Caco-2 (cell line): ENCODE measurements at regions not wholly inside any gene's neighbourhood (a gene's known extent, or its start where the extent isn't known, plus 50 kb on each side); places are given as distances from the start of the nearest gene placed in this dataset.

ENCODE experiments used
- BruUV-seq: library from RNA; stranded (reverse); fragments of 400-500 nt; replicated peaks from 2 replicates; lab custom pipeline; 2021; lab: Mats Ljungman, UMichigan
- CTCF ChIA-PET: fragments of 300-600 bp; sonication (Branson Sonifier 250); formaldehyde crosslinking; loops from one replicate; lab custom pipeline; 2022; ENCODE audit warnings: antibody characterized with exemption; lab: Charles Lee
- POLR2A ChIA-PET: fragments of 300-600 bp; sonication (Branson Sonifier 250); formaldehyde crosslinking; loops from one replicate; lab custom pipeline; 2022; ENCODE audit warnings: antibody characterized with exemption; lab: Charles Lee
- DNase-seq, 2 experiments: peaks; one replicate each; pipeline versions ENCODE4 v3.0.0 to v3.0.0-alpha.2; 2020 to 2022
- H3K27me3 ChIP-seq: replicated peaks from 2 replicates; pipeline ENCODE4 v1.6.0; 2011; ENCODE audit warnings: low read length; ENCODE audit not compliant: control insufficient read depth, insufficient read depth
- H3K36me3 ChIP-seq: 2 replicates; pipeline ENCODE4 v1.5.1; 2011; ENCODE audit warnings: low read length; ENCODE audit not compliant: control insufficient read depth, insufficient read depth
- H3K4me1 ChIP-seq: fragments of 250-450 bp; sonication (Bioruptor Pico); 2 replicates; pipeline ENCODE4 v1.5.1; 2020; ENCODE audit warnings: mild to moderate bottlenecking
- H3K4me3 ChIP-seq: 2 replicates; pipeline ENCODE4 v1.5.1; 2011; ENCODE audit warnings: low read depth, mild to moderate bottlenecking, control low read depth, low read length
- H3K9me3 ChIP-seq: fragments of 250-450 bp; sonication (Bioruptor Pico); 2 replicates; pipeline ENCODE4 v1.5.1; 2020; ENCODE audit warnings: mild to moderate bottlenecking, moderate library complexity
- H3K27ac Mint-ChIP-seq: one replicate; pipeline ENCODE4 v1.8.0; 2022; ENCODE audit warnings: mixed read lengths; ENCODE audit not compliant: unreplicated experiment
- H3K27me3 Mint-ChIP-seq: one replicate; pipeline ENCODE4 v1.8.0; 2022; ENCODE audit warnings: mixed read lengths; ENCODE audit not compliant: insufficient read depth, unreplicated experiment
- H3K36me3 Mint-ChIP-seq: one replicate; pipeline ENCODE4 v1.8.0; 2022; ENCODE audit warnings: mild to moderate bottlenecking, mixed read lengths; ENCODE audit not compliant: insufficient read depth, unreplicated experiment
- H3K4me1 Mint-ChIP-seq: one replicate; pipeline ENCODE4 v1.8.0; 2022; ENCODE audit warnings: low read depth, mixed read lengths; ENCODE audit not compliant: unreplicated experiment
- H3K4me3 Mint-ChIP-seq: one replicate; pipeline ENCODE4 v1.8.0; 2022; ENCODE audit warnings: mild to moderate bottlenecking, moderate library complexity, mixed read lengths; ENCODE audit not compliant: unreplicated experiment
- H3K9me3 Mint-ChIP-seq: one replicate; pipeline ENCODE4 v1.8.0; 2022; ENCODE audit warnings: mixed read lengths; ENCODE audit not compliant: unreplicated experiment
- CTCF ChIP-seq, 2 experiments: fragments of 200-600 bp in 1 of 2; IDR thresholded peaks; 1 replicate in 1 of 2; 2 replicates in 1 of 2; pipeline versions ENCODE4 v1.5.1 to v1.8.0; 2011 to 2022; ENCODE audit warnings: antibody characterized with exemption in 1 of 2, control low read depth in 1 of 2, inconsistent platforms in 1 of 2, low read depth in 1 of 2, low read length in 1 of 2, mild to moderate bottlenecking in 1 of 2, moderate library complexity in 1 of 2; ENCODE audit not compliant: insufficient read depth in 1 of 2, severe bottlenecking in 1 of 2, unreplicated experiment in 1 of 2
- intact Hi-C: fragments of 100-400 bp; cut with micrococcal nuclease; formaldehyde crosslinking; loops from one replicate; pipeline ENCODE4 v1.10.0; 2022; ENCODE audit not compliant: unreplicated experiment

GRCh38 chr3:23648326-23648995 is 157.3 kb upstream of the UBE2E1 start:
- H3K27me3 ChIP-seq: no peaks in the 10 kb centered on the region
- H3K4me1 ChIP-seq: no peaks in the 10 kb centered on the region
- Mint-ChIP-seq H3K4me1 (no peaks in the 10 kb centered on the region), H3K27me3 (peaks cover 3% of the 10 kb centered on the region), H3K4me3 (no peak overlapping the region), H3K9me3 (no peaks in the 10 kb centered on the region), H3K27ac (no peak overlapping the region), H3K36me3 (no peaks in the 10 kb centered on the region)
- BruUV-seq: no TSS peak
- no peaks in the 10 kb centered on the region for H3K9me3 ChIP-seq
- no peak overlapping the region for H3K4me3 ChIP-seq
- CTCF ChIA-PET: no interaction called here
- POLR2A ChIA-PET: no interaction called here
- H3K36me3 ChIP-seq: no peaks in the 10 kb centered on the region
- TF ChIP-seq CTCF (IDR thresholded peaks at IDR 0.05; ENCODE audit: insufficient read depth in 1 of 2, low read depth in 1 of 2, low read length in 1 of 2, severe bottlenecking in 1 of 2, unreplicated experiment in 1 of 2): no peak
- no peak for DNase-seq
- intact Hi-C loops: no loop called here

GRCh38 chr3:23648996-23649395 is 156.8 kb upstream of the UBE2E1 start:
- POLR2A ChIA-PET: no interaction called here
- no peaks in the 10 kb centered on the region for H3K27me3 ChIP-seq
- no peak for TF ChIP-seq CTCF (IDR thresholded peaks at IDR 0.05; ENCODE audit: insufficient read depth in 1 of 2, low read depth in 1 of 2, low read length in 1 of 2, severe bottlenecking in 1 of 2, unreplicated experiment in 1 of 2)

GRCh38 chr3:23649448-23649847 is 156.3 kb upstream of the UBE2E1 start:
- Mint-ChIP-seq H3K4me1 (no peaks in the 10 kb centered on the region), H3K9me3 (peaks cover 4% of the 10 kb centered on the region), H3K4me3 (no peak overlapping the region), H3K27ac (no peak overlapping the region), H3K27me3 (peaks cover 3% of the 10 kb centered on the region), H3K36me3 (no peaks in the 10 kb centered on the region)
- BruUV-seq: no TSS peak
- ChIA-PET POLR2A (no interaction called here), CTCF (interaction anchor here (0.6 kb wide), 1 partner anchor 267 kb away, joined by 3 read pairs; the partner anchor contains the start of genes NKIRAS1 and RPL15)
- TF ChIP-seq CTCF (IDR thresholded peaks at IDR 0.05; ENCODE audit: insufficient read depth in 1 of 2, low read depth in 1 of 2, low read length in 1 of 2, severe bottlenecking in 1 of 2, unreplicated experiment in 1 of 2): no peak
- Histone ChIP-seq H3K4me3 (no peak overlapping the region), H3K27me3 (no peaks in the 10 kb centered on the region), H3K36me3 (no peaks in the 10 kb centered on the region), H3K4me1 (no peaks in the 10 kb centered on the region), H3K9me3 (no peaks in the 10 kb centered on the region)
- intact Hi-C loops: no loop called here
- DNase-seq: no peak

More at GRCh38 chr3:23648996-23649395, 156.8 kb upstream of the UBE2E1 start:
- Histone ChIP-seq H3K4me3 (no peak overlapping the region), H3K9me3 (no peaks in the 10 kb centered on the region), H3K4me1 (no peaks in the 10 kb centered on the region), H3K36me3 (no peaks in the 10 kb centered on the region)
- Mint-ChIP-seq H3K9me3 (no peaks in the 10 kb centered on the region), H3K27me3 (peaks cover 3% of the 10 kb centered on the region), H3K27ac (no peak overlapping the region), H3K4me1 (no peaks in the 10 kb centered on the region), H3K36me3 (no peaks in the 10 kb centered on the region), H3K4me3 (no peak overlapping the region)
- intact Hi-C loops: no loop called here
- BruUV-seq: no TSS peak
- CTCF ChIA-PET: no interaction called here
- DNase-seq: no peak
